ENCODE measurements at regions not wholly inside any gene's neighbourhood (a gene's known extent, or its start where the extent isn't known, plus 50 kb on each side); places are given as distances from the start of the nearest gene placed in this dataset.

- ATAC-seq: no peak
- no peaks in the 10 kb centered on the region for H3K4me1 ChIP-seq (ENCODE audit: control insufficient read depth, insufficient read depth, low read length)
- Mint-ChIP-seq H3K36me3 (no peaks in the 10 kb centered on the region), H3K9me3 (no peaks in the 10 kb centered on the region), H3K27me3 (ENCODE audit: low read depth in 2 of 2) (no peaks in the 10 kb centered on the region), H3K4me1 (no peaks in the 10 kb centered on the region), H3K4me3 (no peak overlapping the region), H3K27ac (no peak overlapping the region)
- no peak overlapping the region for H3K4me3 ChIP-seq (ENCODE audit: low read length)
- intact Hi-C loops (cut with micrococcal nuclease): no loop called here
- no peaks in the 10 kb centered on the region for H3K27me3 ChIP-seq (ENCODE audit: control insufficient read depth, insufficient read depth, low read length)
- no peak for DNase-seq
- no peaks in the 10 kb centered on the region for H3K9me3 ChIP-seq (ENCODE audit: control insufficient read depth, insufficient read depth, low read length)
- no peak overlapping the region for H3K27ac ChIP-seq (ENCODE audit: low read length)
- 92% methylated on average over 14 of the region's 14 CpGs for WGBS (ENCODE audit: insufficient coverage)
- H3K36me3 ChIP-seq (ENCODE audit: control insufficient read depth, insufficient read depth, low read length): no peaks in the 10 kb centered on the region
- no peak for TF ChIP-seq CTCF (IDR thresholded peaks at IDR 0.05)
These were observed 61.8 kb downstream of the SHANK2 start for GRCh38 chr11:71190551-71190950.

GRCh38 chr11:71189768-71190315 lies 62.5 kb downstream of the SHANK2 start:
- no peaks in the 10 kb centered on the region for H3K36me3 Mint-ChIP-seq
- Histone ChIP-seq H3K9me3 (ENCODE audit: control insufficient read depth, insufficient read depth, low read length) (no peaks in the 10 kb centered on the region), H3K36me3 (ENCODE audit: control insufficient read depth, insufficient read depth, low read length) (no peaks in the 10 kb centered on the region), H3K27me3 (ENCODE audit: control insufficient read depth, insufficient read depth, low read length) (no peaks in the 10 kb centered on the region), H3K27ac (ENCODE audit: low read length) (no peak overlapping the region), H3K4me1 (ENCODE audit: control insufficient read depth, insufficient read depth, low read length) (no peaks in the 10 kb centered on the region), H3K4me3 (ENCODE audit: low read length) (no peak overlapping the region)
- TF ChIP-seq CTCF (IDR thresholded peaks at IDR 0.05): no peak
- no peaks in the 10 kb centered on the region for H3K4me1 Mint-ChIP-seq
- H3K27me3 Mint-ChIP-seq (ENCODE audit: low read depth in 2 of 2): no peaks in the 10 kb centered on the region
- WGBS (ENCODE audit: insufficient coverage): 82% methylated on average over 14 of the region's 14 CpGs
- H3K9me3 Mint-ChIP-seq: no peaks in the 10 kb centered on the region
- intact Hi-C loops (cut with micrococcal nuclease): no loop called here
- H3K4me3 Mint-ChIP-seq: no peak overlapping the region
- ATAC-seq (no peak), DNase-seq (no peak)
- no peak overlapping the region for H3K27ac Mint-ChIP-seq

GRCh38 chr11:71188886-71189767 lies 63.2 kb downstream of the SHANK2 start:
- H3K27me3 Mint-ChIP-seq (ENCODE audit: low read depth in 2 of 2): no peaks in the 10 kb centered on the region
- no peak for ATAC-seq
- H3K4me3 Mint-ChIP-seq: no peak overlapping the region
- no peak overlapping the region for H3K4me3 ChIP-seq (ENCODE audit: low read length)
- intact Hi-C loops (cut with micrococcal nuclease): no loop called here
- no peaks in the 10 kb centered on the region for H3K27me3 ChIP-seq (ENCODE audit: control insufficient read depth, insufficient read depth, low read length)
- H3K4me1 ChIP-seq (ENCODE audit: control insufficient read depth, insufficient read depth, low read length): no peaks in the 10 kb centered on the region
- no peak overlapping the region for H3K27ac ChIP-seq (ENCODE audit: low read length)
- no peaks in the 10 kb centered on the region for H3K4me1 Mint-ChIP-seq
- H3K36me3 Mint-ChIP-seq: no peaks in the 10 kb centered on the region
- H3K36me3 ChIP-seq (ENCODE audit: control insufficient read depth, insufficient read depth, low read length): no peaks in the 10 kb centered on the region
- H3K9me3 ChIP-seq (ENCODE audit: control insufficient read depth, insufficient read depth, low read length): no peaks in the 10 kb centered on the region
- 89% methylated on average over 20 of the region's 20 CpGs for WGBS (ENCODE audit: insufficient coverage)
- no peak overlapping the region for H3K27ac Mint-ChIP-seq
- no peak for TF ChIP-seq CTCF (IDR thresholded peaks at IDR 0.05)
- no peak for DNase-seq
- H3K9me3 Mint-ChIP-seq: no peaks in the 10 kb centered on the region

Data from natural killer cell (primary cell).